ENCODE measurements at regions not wholly inside any gene's neighbourhood (a gene's known extent, or its start where the extent isn't known, plus 50 kb on each side); places are given as distances from the start of the nearest gene placed in this dataset.

GRCh38 chr10:104576611-104577010 lies 64.5 kb upstream of the SORCS3 start:
- TF ChIP-seq CTCF (IDR thresholded peaks at IDR 0.05), result no peak

GRCh38 chr10:104577163-104577562 lies 63.9 kb upstream of the SORCS3 start:
- TF ChIP-seq CTCF (IDR thresholded peaks at IDR 0.05), result no peak

- TF ChIP-seq CTCF (IDR thresholded peaks at IDR 0.05), result no peak
Measured at GRCh38 chr10:104577861-104578521, 63.1 kb upstream of the SORCS3 start.

- no peak for TF ChIP-seq CTCF (IDR thresholded peaks at IDR 0.05)
Measured at GRCh38 chr10:104578671-104579070, 62.4 kb upstream of the SORCS3 start.

- TF ChIP-seq CTCF (IDR thresholded peaks at IDR 0.05), result no peak
Measured at GRCh38 chr10:104579136-104579535, 62.0 kb upstream of the SORCS3 start.

- no peak for TF ChIP-seq CTCF (IDR thresholded peaks at IDR 0.05)
Measured at GRCh38 chr10:104580321-104580720, 60.8 kb upstream of the SORCS3 start.

GRCh38 chr10:104580774-104581675 lies 60.1 kb upstream of the SORCS3 start:
- TF ChIP-seq CTCF (IDR thresholded peaks at IDR 0.05), result peak; percentile 91

Measured in LNCAP (cell line).